RWPE2 (cell line): ENCODE measurements at regions not wholly inside any gene's neighbourhood (a gene's known extent, or its start where the extent isn't known, plus 50 kb on each side); places are given as distances from the start of the nearest gene placed in this dataset.

Experiments used
- ATAC-seq: fragments of 200-7000 bp; cut with Tn5 transposase; 3 replicates; pipeline ENCODE4 v1.9.1; 2021; ENCODE audit warnings: low read depth
- DNase-seq: peaks from one replicate; pipeline ENCODE4 v3.0.0-alpha.2; 2020; ENCODE audit warnings: low spot score
- H3K27ac ChIP-seq: fragments of 450-650 bp; 2 replicates; pipeline ENCODE4 v1.5.1; 2017; ENCODE audit warnings: mild to moderate bottlenecking; ENCODE audit not compliant: poor library complexity, severe bottlenecking
- H3K27me3 ChIP-seq: fragments of 250-450 bp; sonication (Bioruptor Pico); 2 replicates; pipeline ENCODE4 v1.5.1; 2021; ENCODE audit warnings: mild to moderate bottlenecking, moderate library complexity; ENCODE audit not compliant: insufficient read depth, poor library complexity, severe bottlenecking
- H3K36me3 ChIP-seq: fragments of 250-450 bp; sonication (Bioruptor Pico); 2 replicates; pipeline ENCODE4 v1.5.1; 2020; ENCODE audit warnings: low read depth, mild to moderate bottlenecking, moderate library complexity
- H3K4me1 ChIP-seq: fragments of 250-450 bp; sonication (Bioruptor Pico); 2 replicates; pipeline ENCODE4 v1.5.1; 2021; ENCODE audit warnings: mild to moderate bottlenecking, moderate library complexity; ENCODE audit not compliant: insufficient read depth, poor library complexity, severe bottlenecking
- H3K4me3 ChIP-seq: fragments of 250-450 bp; sonication (Bioruptor Pico); 2 replicates; pipeline ENCODE4 v1.5.1; 2021; ENCODE audit warnings: mild to moderate bottlenecking, moderate library complexity; ENCODE audit not compliant: severe bottlenecking
- H3K9me3 ChIP-seq: fragments of 250-450 bp; sonication (Bioruptor Pico); 2 replicates; pipeline ENCODE4 v1.5.1; 2021; ENCODE audit warnings: mild to moderate bottlenecking, moderate library complexity; ENCODE audit not compliant: severe bottlenecking
- TF ChIP-seq, protein P1 (sequence below): fragments of 450-650 bp; IDR thresholded peaks from one replicate; pipeline ENCODE4 v1.5.1; 2017; ENCODE audit warnings: mild to moderate bottlenecking, moderate library complexity; ENCODE audit not compliant: poor library complexity, severe bottlenecking

DNA sequence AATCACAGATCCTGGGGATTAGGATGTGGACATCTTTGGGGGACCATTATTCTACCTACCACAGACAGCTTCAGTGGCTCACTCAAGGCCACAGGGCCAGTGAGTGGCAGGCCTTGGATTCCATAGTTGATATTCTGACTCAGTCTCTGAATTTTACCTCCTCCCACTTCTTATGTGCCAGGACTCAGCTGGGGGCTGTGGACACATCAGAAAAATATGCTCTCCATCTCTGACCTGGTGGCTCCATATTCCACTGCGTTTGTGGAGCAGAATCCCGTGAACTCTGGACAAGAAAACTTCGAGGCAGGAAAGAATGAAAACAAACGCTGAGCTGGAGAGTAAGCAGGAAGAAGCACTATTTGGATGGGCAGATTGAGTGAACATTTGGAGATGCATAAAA lies 301.8 kb upstream of the MAF start:
- ATAC-seq: no peak

DNA sequence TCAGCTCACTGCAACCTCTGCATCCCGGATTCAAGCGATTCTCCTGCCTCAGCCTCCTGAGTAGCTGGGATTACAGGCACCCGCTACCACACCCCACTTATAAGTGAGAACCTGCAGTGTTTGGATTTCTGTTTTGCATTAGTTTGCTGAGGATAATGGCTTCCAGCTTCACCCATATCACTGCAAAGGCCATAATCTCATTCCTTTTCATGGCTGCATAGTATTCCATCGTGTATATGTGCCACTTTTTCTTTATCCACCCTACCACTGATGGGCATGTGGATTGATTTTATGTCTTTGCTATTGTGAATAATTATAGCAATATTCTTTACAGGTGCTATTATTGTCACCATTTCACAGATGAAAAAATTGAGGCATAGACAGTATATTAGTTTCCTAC lies 301.0 kb upstream of the MAF start:
- Histone ChIP-seq H3K27ac (no peak overlapping the region), H3K9me3 (no peaks in the 10 kb centered on the region)
- ATAC-seq: no peak

More for the DNA sequence above, 301.8 kb upstream of the MAF start:
- Histone ChIP-seq H3K27ac (no peak overlapping the region), H3K36me3 (no peaks in the 10 kb centered on the region), H3K27me3 (no peaks in the 10 kb centered on the region), H3K4me3 (no peak overlapping the region), H3K4me1 (no peaks in the 10 kb centered on the region), H3K9me3 (no peaks in the 10 kb centered on the region)
- DNase-seq: no peak
- TF ChIP-seq, protein P1, sequence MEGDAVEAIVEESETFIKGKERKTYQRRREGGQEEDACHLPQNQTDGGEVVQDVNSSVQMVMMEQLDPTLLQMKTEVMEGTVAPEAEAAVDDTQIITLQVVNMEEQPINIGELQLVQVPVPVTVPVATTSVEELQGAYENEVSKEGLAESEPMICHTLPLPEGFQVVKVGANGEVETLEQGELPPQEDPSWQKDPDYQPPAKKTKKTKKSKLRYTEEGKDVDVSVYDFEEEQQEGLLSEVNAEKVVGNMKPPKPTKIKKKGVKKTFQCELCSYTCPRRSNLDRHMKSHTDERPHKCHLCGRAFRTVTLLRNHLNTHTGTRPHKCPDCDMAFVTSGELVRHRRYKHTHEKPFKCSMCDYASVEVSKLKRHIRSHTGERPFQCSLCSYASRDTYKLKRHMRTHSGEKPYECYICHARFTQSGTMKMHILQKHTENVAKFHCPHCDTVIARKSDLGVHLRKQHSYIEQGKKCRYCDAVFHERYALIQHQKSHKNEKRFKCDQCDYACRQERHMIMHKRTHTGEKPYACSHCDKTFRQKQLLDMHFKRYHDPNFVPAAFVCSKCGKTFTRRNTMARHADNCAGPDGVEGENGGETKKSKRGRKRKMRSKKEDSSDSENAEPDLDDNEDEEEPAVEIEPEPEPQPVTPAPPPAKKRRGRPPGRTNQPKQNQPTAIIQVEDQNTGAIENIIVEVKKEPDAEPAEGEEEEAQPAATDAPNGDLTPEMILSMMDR: no peak

DNA sequence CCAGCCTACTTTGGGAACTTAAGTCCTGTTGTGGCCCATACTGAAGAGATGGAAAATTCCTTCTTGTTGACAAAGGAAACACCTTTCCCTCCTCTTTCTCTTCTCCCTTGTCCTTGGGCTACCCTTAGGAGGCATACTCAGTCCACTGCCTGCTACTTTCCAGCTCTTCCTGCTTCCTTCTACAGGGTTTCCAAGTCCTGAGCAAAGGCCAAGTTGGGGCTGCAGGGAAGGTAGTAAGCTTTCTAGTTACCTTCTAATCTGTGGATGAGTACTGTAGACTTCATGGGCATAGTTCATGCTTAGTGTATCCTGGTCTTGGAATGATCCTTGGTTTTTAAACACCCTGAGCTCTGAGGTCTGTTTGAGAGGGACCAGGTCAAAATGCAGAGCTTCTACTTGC lies 299.2 kb upstream of the MAF start:
- no peak overlapping the region for H3K27ac ChIP-seq
- no peaks in the 10 kb centered on the region for H3K27me3 ChIP-seq
- TF ChIP-seq, protein P1: no peak
- no peak overlapping the region for H3K4me3 ChIP-seq
- H3K36me3 ChIP-seq: no peaks in the 10 kb centered on the region
- no peak for DNase-seq
- no peaks in the 10 kb centered on the region for H3K4me1 ChIP-seq
- ATAC-seq: no peak
- H3K9me3 ChIP-seq: no peaks in the 10 kb centered on the region

More for the DNA sequence above, 301.0 kb upstream of the MAF start:
- no peaks in the 10 kb centered on the region for H3K27me3 ChIP-seq
- TF ChIP-seq, protein P1: no peak
- no peak overlapping the region for H3K4me3 ChIP-seq
- no peak for DNase-seq
- H3K36me3 ChIP-seq: no peaks in the 10 kb centered on the region
- H3K4me1 ChIP-seq: no peaks in the 10 kb centered on the region

DNA sequence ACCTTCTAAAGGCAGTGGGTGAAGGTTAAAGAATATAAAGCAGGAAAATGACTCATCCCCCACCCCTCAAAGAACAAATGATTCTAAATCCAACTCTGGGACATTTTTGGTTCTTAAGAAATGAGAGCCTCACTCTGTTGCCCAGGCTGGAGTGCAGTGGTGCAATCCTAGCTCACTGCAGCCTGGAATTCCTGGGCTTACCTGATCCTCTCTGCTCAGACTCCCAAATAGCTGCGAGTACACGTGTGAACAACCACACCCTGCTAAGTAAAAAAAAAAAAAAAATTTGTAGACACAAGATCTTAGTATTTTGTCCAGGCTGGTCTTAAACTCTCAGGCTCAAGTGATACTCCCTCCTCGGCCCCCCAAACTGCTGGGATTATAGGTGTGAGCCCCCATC lies 298.8 kb upstream of the MAF start:
- Histone ChIP-seq H3K9me3 (no peaks in the 10 kb centered on the region), H3K4me1 (no peaks in the 10 kb centered on the region), H3K36me3 (no peaks in the 10 kb centered on the region), H3K4me3 (no peak overlapping the region), H3K27ac (no peak overlapping the region), H3K27me3 (no peaks in the 10 kb centered on the region)
- TF ChIP-seq, protein P1: no peak
- DNase-seq (no peak), ATAC-seq (peak; percentile 66; the same call in 2 of the 3 replicates)

DNA sequence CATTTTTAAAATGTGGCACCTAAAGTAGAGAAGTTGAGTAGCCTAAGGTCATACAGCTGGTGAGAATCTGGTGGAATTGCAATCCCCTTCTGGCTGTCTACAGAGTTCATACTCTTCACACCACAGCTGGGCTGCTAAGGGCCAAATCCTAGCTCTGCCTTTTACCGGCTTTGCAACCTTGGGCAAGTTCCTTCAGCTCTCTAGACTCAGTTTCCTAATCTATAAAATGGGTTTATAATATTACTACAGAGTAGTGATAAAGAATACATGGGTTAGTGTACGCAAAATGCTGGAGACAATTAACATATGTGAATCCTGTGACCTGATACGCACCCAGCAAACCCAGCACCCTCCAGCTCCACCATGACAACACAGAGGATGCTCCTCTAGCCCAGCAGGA lies 298.2 kb upstream of the MAF start:
- H3K27ac ChIP-seq: no peak overlapping the region
- H3K36me3 ChIP-seq: no peaks in the 10 kb centered on the region

More for the DNA sequence above, 298.2 kb upstream of the MAF start:
- no peak overlapping the region for H3K4me3 ChIP-seq
- no peaks in the 10 kb centered on the region for H3K4me1 ChIP-seq
- no peaks in the 10 kb centered on the region for H3K9me3 ChIP-seq
- no peak for DNase-seq
- TF ChIP-seq, protein P1: no peak
- ATAC-seq: no peak
- no peaks in the 10 kb centered on the region for H3K27me3 ChIP-seq
